ENCODE measurements at regions not wholly inside any gene's neighbourhood (a gene's known extent, or its start where the extent isn't known, plus 50 kb on each side); places are given as distances from the start of the nearest gene placed in this dataset.

- no peaks in the 10 kb centered on the region for H3K4me1 ChIP-seq
- H3K27me3 ChIP-seq = no peaks in the 10 kb centered on the region
- intact Hi-C loops (cut with DNase I; ENCODE audit: low total_unique reads) = no loop called here
- no peak overlapping the region for H3K4me3 ChIP-seq
- TF ChIP-seq, protein P1, sequence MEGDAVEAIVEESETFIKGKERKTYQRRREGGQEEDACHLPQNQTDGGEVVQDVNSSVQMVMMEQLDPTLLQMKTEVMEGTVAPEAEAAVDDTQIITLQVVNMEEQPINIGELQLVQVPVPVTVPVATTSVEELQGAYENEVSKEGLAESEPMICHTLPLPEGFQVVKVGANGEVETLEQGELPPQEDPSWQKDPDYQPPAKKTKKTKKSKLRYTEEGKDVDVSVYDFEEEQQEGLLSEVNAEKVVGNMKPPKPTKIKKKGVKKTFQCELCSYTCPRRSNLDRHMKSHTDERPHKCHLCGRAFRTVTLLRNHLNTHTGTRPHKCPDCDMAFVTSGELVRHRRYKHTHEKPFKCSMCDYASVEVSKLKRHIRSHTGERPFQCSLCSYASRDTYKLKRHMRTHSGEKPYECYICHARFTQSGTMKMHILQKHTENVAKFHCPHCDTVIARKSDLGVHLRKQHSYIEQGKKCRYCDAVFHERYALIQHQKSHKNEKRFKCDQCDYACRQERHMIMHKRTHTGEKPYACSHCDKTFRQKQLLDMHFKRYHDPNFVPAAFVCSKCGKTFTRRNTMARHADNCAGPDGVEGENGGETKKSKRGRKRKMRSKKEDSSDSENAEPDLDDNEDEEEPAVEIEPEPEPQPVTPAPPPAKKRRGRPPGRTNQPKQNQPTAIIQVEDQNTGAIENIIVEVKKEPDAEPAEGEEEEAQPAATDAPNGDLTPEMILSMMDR (IDR thresholded peaks at IDR 0.05) = no peak
- H3K9me3 ChIP-seq = peaks cover 0 to 5% (median 0%) of the 10 kb centered on the region in 3 donors
- no peaks in the 10 kb centered on the region for H3K36me3 ChIP-seq
- H3K27ac ChIP-seq = no peak overlapping the region
- DNase-seq = no peak
Observed at GRCh38 chr11:81707881-81708280, 1025.8 kb downstream of the FAM181B start.

DNA sequence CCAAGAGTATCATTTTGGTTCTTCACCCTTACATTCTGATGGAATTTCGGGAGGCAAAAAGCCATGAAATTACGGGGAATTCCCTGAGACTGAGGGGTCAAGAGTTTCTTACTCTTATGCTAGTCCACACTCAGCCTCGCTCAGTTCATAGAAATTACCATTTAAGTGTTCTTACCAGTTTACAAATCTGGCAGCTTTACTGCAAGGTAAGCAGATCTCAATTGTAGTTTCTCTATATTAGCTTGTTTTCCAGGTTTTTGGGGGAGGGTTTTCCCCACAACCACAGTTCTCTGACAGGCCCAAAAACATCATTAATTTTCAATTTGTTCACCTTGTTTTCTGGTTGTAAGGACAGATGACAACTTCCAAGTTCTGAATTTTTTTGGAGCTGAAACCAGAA lies 1028.4 kb downstream of the FAM181B start:
- intact Hi-C loops (cut with DNase I; ENCODE audit: low total_unique reads) = no loop called here
- Histone ChIP-seq H3K36me3 (no peaks in the 10 kb centered on the region), H3K27me3 (no peaks in the 10 kb centered on the region), H3K27ac (no peak overlapping the region), H3K4me1 (no peaks in the 10 kb centered on the region), H3K4me3 (no peak overlapping the region), H3K9me3 (peaks cover 0 to 8% (median 0%) of the 10 kb centered on the region in 3 donors)
- TF ChIP-seq, protein P1 (IDR thresholded peaks at IDR 0.05) = no peak
- DNase-seq = no peak

- no peaks in the 10 kb centered on the region for H3K4me1 ChIP-seq
- intact Hi-C loops (cut with DNase I; ENCODE audit: low total_unique reads) = no loop called here
Observed at GRCh38 chr11:81700076-81700475, 1033.6 kb downstream of the FAM181B start.

GRCh38 chr11:81687057-81687456 lies 1046.6 kb downstream of the FAM181B start:
- Histone ChIP-seq H3K27me3 (no peaks in the 10 kb centered on the region), H3K4me1 (no peaks in the 10 kb centered on the region), H3K36me3 (no peaks in the 10 kb centered on the region), H3K27ac (no peak overlapping the region), H3K4me3 (no peak overlapping the region), H3K9me3 (no peaks in the 10 kb centered on the region)
- intact Hi-C loops (cut with DNase I; ENCODE audit: low total_unique reads) = no loop called here
- TF ChIP-seq, protein P1 (IDR thresholded peaks at IDR 0.05) = no peak
- DNase-seq = no peak

More at GRCh38 chr11:81700076-81700475, 1033.6 kb downstream of the FAM181B start:
- DNase-seq = no peak
- H3K36me3 ChIP-seq = no peaks in the 10 kb centered on the region
- TF ChIP-seq, protein P1 (IDR thresholded peaks at IDR 0.05) = no peak
- no peak overlapping the region for H3K4me3 ChIP-seq
- H3K27me3 ChIP-seq = no peaks in the 10 kb centered on the region
- H3K9me3 ChIP-seq = peaks cover 0 to 18% (median 6%) of the 10 kb centered on the region in 3 donors
- no peak overlapping the region for H3K27ac ChIP-seq

- Histone ChIP-seq H3K27ac (no peak overlapping the region), H3K4me3 (no peak overlapping the region), H3K4me1 (no peaks in the 10 kb centered on the region), H3K9me3 (no peaks in the 10 kb centered on the region), H3K36me3 (no peaks in the 10 kb centered on the region), H3K27me3 (no peaks in the 10 kb centered on the region)
- no peak for DNase-seq
- intact Hi-C loops (cut with DNase I; ENCODE audit: low total_unique reads) = no loop called here
- TF ChIP-seq, protein P1 (IDR thresholded peaks at IDR 0.05) = no peak
Observed at GRCh38 chr11:81674211-81674610, 1059.5 kb downstream of the FAM181B start.

DNA sequence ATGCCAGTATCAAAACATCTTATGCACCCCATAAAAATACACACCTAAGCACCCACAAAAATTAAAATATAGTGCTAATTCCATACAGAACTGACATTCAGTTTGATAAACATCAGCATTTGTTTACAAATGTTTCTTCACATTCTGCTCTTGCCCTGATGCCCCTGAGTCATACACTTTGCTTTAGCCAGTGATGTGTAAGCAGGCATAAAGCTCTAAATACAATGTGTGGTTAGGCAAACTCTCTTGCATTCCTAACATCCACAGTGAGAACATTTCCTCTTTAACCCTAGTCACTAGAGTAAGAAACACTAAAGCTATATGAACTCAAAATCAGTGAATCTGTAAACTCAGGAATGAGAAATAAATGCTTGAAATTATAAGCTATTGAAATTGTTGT lies 1060.7 kb downstream of the FAM181B start:
- H3K9me3 ChIP-seq = no peaks in the 10 kb centered on the region
- intact Hi-C loops (cut with DNase I; ENCODE audit: low total_unique reads) = no loop called here
- H3K36me3 ChIP-seq = no peaks in the 10 kb centered on the region
- no peaks in the 10 kb centered on the region for H3K27me3 ChIP-seq
- no peak for DNase-seq
- TF ChIP-seq, protein P1 (IDR thresholded peaks at IDR 0.05) = no peak
- H3K4me3 ChIP-seq = no peak overlapping the region
- no peak overlapping the region for H3K27ac ChIP-seq
- H3K4me1 ChIP-seq = no peaks in the 10 kb centered on the region

Measured in tibial artery (tissue), 4 donors.